IMR-90 (cell line): ENCODE measurements at regions not wholly inside any gene's neighbourhood (a gene's known extent, or its start where the extent isn't known, plus 50 kb on each side); places are given as distances from the start of the nearest gene placed in this dataset.

Source experiments
- ATAC-seq: fragments of 200-7000 bp; cut with Tn5 transposase; 2 replicates; pipeline ENCODE4 v1.9.1; 2020; ENCODE audit warnings: low read depth, mild to moderate bottlenecking, moderate library complexity
- BruUV-seq: library from RNA; stranded (reverse); fragments of 400-500 nt; replicated peaks from 2 replicates; lab custom pipeline; 2021; lab: Mats Ljungman, UMichigan
- CTCF ChIA-PET: fragments of 300-600 bp; formaldehyde crosslinking; extraction: SDS; loops from one replicate; lab custom pipeline; 2021; ENCODE audit warnings: antibody characterized with exemption; lab: Yijun Ruan, JAX
- POLR2A ChIA-PET: fragments of 300-600 bp; sonication (Branson Sonifier 250); formaldehyde crosslinking; loops from one replicate; lab custom pipeline; 2022; ENCODE audit warnings: antibody characterized with exemption; ENCODE audit not compliant: unreplicated experiment; lab: Charles Lee
- DNase-seq: peaks from one replicate; pipeline ENCODE4 v3.0.0; 2013
- H2AFZ ChIP-seq: replicated peaks from 2 replicates; pipeline ENCODE3; 2013; ENCODE audit warnings: low read length, mild to moderate bottlenecking; ENCODE audit not compliant: poor library complexity
- H2AK5ac ChIP-seq: 2 replicates; pipeline ENCODE4 v1.6.1; 2013; ENCODE audit warnings: low read depth, low read length, inconsistent platforms
- H2AK9ac ChIP-seq: replicated peaks from 2 replicates; pipeline ENCODE3; 2013; ENCODE audit warnings: mild to moderate bottlenecking, low read depth, low read length, moderate library complexity; ENCODE audit not compliant: poor library complexity
- H2BK120ac ChIP-seq: 2 replicates; pipeline ENCODE4 v1.6.1; 2013; ENCODE audit warnings: low read depth, low read length, inconsistent platforms
- H2BK15ac ChIP-seq: 3 replicates; pipeline ENCODE4 v1.6.1; 2013; ENCODE audit warnings: low read depth, low read length, inconsistent platforms
- H2BK20ac ChIP-seq: 2 replicates; pipeline ENCODE4 v1.6.1; 2013; ENCODE audit warnings: low read depth, mild to moderate bottlenecking, inconsistent platforms, low read length, moderate library complexity
- H2BK5ac ChIP-seq: 2 replicates; pipeline ENCODE4 v1.6.1; 2013; ENCODE audit warnings: mild to moderate bottlenecking, low read depth, low read length, inconsistent platforms; ENCODE audit not compliant: poor library complexity, severe bottlenecking
- H3K14ac ChIP-seq: replicated peaks from 2 replicates; pipeline ENCODE4 v1.6.1; 2013; ENCODE audit warnings: low read depth, low read length, inconsistent platforms
- H3K18ac ChIP-seq: 2 replicates; pipeline ENCODE4 v1.6.1; 2013; ENCODE audit warnings: low read depth, low read length, control low read depth
- H3K23ac ChIP-seq: 2 replicates; pipeline ENCODE4 v1.6.1; 2013; ENCODE audit warnings: low read depth, low read length, inconsistent platforms
- H3K27ac ChIP-seq: 2 replicates; pipeline ENCODE4 v1.5.1; 2013; ENCODE audit warnings: mild to moderate bottlenecking, control low read depth, low read length; ENCODE audit not compliant: insufficient read depth
- H3K27me3 ChIP-seq: 2 replicates; pipeline ENCODE4 v1.6.1; 2013; ENCODE audit warnings: low read length; ENCODE audit not compliant: control insufficient read depth, insufficient read depth
- H3K36me3 ChIP-seq: 2 replicates; pipeline ENCODE4 v1.6.1; 2013; ENCODE audit warnings: low read length, mixed read lengths; ENCODE audit not compliant: control insufficient read depth, insufficient read depth
- H3K4ac ChIP-seq: 2 replicates; pipeline ENCODE4 v1.6.1; 2013; ENCODE audit warnings: low read depth, low read length, inconsistent platforms
- H3K4me1 ChIP-seq: 2 replicates; pipeline ENCODE4 v1.6.1; 2013; ENCODE audit warnings: low read length, mixed read lengths; ENCODE audit not compliant: control insufficient read depth, insufficient read depth
- H3K4me2 ChIP-seq: 2 replicates; pipeline ENCODE4 v1.6.1; 2013; ENCODE audit warnings: low read depth, mild to moderate bottlenecking, control low read depth, low read length, moderate library complexity
- H3K4me3 ChIP-seq: 2 replicates; pipeline ENCODE4 v1.5.1; 2013; ENCODE audit warnings: low read depth, mild to moderate bottlenecking, control low read depth, low read length, moderate library complexity; ENCODE audit not compliant: insufficient read depth
- H3K56ac ChIP-seq: 2 replicates; pipeline ENCODE4 v1.6.1; 2013; ENCODE audit warnings: low read length, inconsistent platforms; ENCODE audit not compliant: insufficient read depth; ENCODE audit errors: extremely low read depth
- H3K79me1 ChIP-seq, 2 experiments: 2 replicates each; pipeline ENCODE4 v1.6.1; 2013; ENCODE audit warnings: low read length in 2 of 2, inconsistent platforms in 1 of 2, low read depth in 1 of 2
- H3K9ac ChIP-seq: 2 replicates; pipeline ENCODE4 v1.6.1; 2013; ENCODE audit warnings: low read depth, low read length, control low read depth
- H3K9me1 ChIP-seq: 2 replicates; pipeline ENCODE4 v1.6.1; 2013; ENCODE audit warnings: low read length, inconsistent platforms; ENCODE audit not compliant: insufficient read depth
- H3K9me3 ChIP-seq: 2 replicates; pipeline ENCODE4 v1.6.1; 2013; ENCODE audit warnings: low read length; ENCODE audit not compliant: control insufficient read depth, insufficient read depth
- H4K20me1 ChIP-seq: 2 replicates; pipeline ENCODE4 v1.6.1; 2013; ENCODE audit warnings: low read length, inconsistent platforms; ENCODE audit not compliant: insufficient read depth
- H4K5ac ChIP-seq: 2 replicates; pipeline ENCODE4 v1.6.1; 2013; ENCODE audit warnings: mild to moderate bottlenecking, low read depth, low read length, control low read depth
- H4K8ac ChIP-seq, 2 experiments: 2 replicates each; pipeline ENCODE4 v1.6.1; 2013; ENCODE audit warnings: low read depth in 2 of 2, low read length in 2 of 2, control low read depth in 1 of 2, inconsistent platforms in 1 of 2
- H4K91ac ChIP-seq: 2 replicates; pipeline ENCODE4 v1.6.1; 2013; ENCODE audit warnings: low read depth, low read length, inconsistent platforms; ENCODE audit not compliant: insufficient read depth
- CHD1 ChIP-seq: IDR thresholded peaks from 2 replicates; pipeline ENCODE4 v1.6.1; 2012; ENCODE audit warnings: low read depth, low read length, improper control_type of control experiment
- SMC3 ChIP-seq: fragments of 150-350 bp; IDR thresholded peaks from 2 replicates; pipeline ENCODE4 v1.6.1; 2016; ENCODE audit warnings: low read depth, mild to moderate bottlenecking, antibody characterized with exemption, low read length, moderate library complexity
- WGBS, 2 experiments: methylation state at CpG; one replicate each; pipeline versions ENCODE4 v1.1.5 to v1.1.7; 2013; ENCODE audit warnings: missing lambda C conversion rate in 2 of 2; ENCODE audit not compliant: insufficient read length in 1 of 2; ENCODE audit errors: extremely low coverage in 2 of 2; 5-methylcytosine and 5-hydroxymethylcytosine counted together
- dilution Hi-C: fragments of 300-500 bp; cut with HindIII; formaldehyde crosslinking; loops from one replicate; pipeline ENCODE4 v1.14.3; 2018; ENCODE audit warnings: low sequenced_read_pairs; ENCODE audit not compliant: unreplicated experiment
- in situ Hi-C: fragments of 300-500 bp; cut with MboI; formaldehyde crosslinking; loops from 3 replicates; pipeline ENCODE4 v1.14.3; 2019; ENCODE audit warnings: low sequenced_read_pairs, inconsistent platforms, mixed read lengths
- intact Hi-C: fragments of 100-400 bp; cut with micrococcal nuclease; formaldehyde crosslinking; loops from 2 replicates; pipeline ENCODE4 v1.10.0; 2022

- no peak overlapping the region for H3K4me2 ChIP-seq
- H2BK15ac ChIP-seq, result no peak overlapping the region
- ChIA-PET CTCF (no interaction called here), POLR2A (no interaction called here)
- in situ Hi-C loops, result no loop called here
- no peak overlapping the region for H2BK20ac ChIP-seq
- H3K79me1 ChIP-seq, result no peaks in the 10 kb centered on the region
- no peaks in the 10 kb centered on the region for H3K27me3 ChIP-seq
- no peak overlapping the region for H2BK120ac ChIP-seq
- no peak overlapping the region for H4K5ac ChIP-seq
- H3K27ac ChIP-seq, result no peak overlapping the region
- intact Hi-C loops, result no loop called here
- WGBS, 2 experiments, result 72% methylated on average over 3 of the region's 4 CpGs; no CpG with 5 or more reads in 1 of the 2 experiments
- H3K4me1 ChIP-seq, result 0 out of 2 replicates have a peak, but pooled peaks cover 1% of the 10 kb centered on the region
- no peak overlapping the region for H3K56ac ChIP-seq
- ATAC-seq (no peak), DNase-seq (no peak)
- H4K20me1 ChIP-seq, result no peaks in the 10 kb centered on the region
- H2BK5ac ChIP-seq, result no peak overlapping the region
- H3K36me3 ChIP-seq, result no peaks in the 10 kb centered on the region
- dilution Hi-C loops, result no loop called here
- H3K4me3 ChIP-seq, result no peak overlapping the region
- H3K9me3 ChIP-seq, result peaks cover 2% of the 10 kb centered on the region; the same call in 1 of the 2 replicates
- no peak overlapping the region for H4K8ac ChIP-seq
- no peak overlapping the region for H2AK9ac ChIP-seq
- TF ChIP-seq SMC3 (no peak), CHD1 (no peak)
- H3K23ac ChIP-seq, result no peak overlapping the region
- no peak overlapping the region for H3K18ac ChIP-seq
- H2AFZ ChIP-seq, result no peak overlapping the region
- H3K14ac ChIP-seq, result no peak overlapping the region
- no peak overlapping the region for H4K91ac ChIP-seq
- H3K9ac ChIP-seq, result no peak overlapping the region
- H2AK5ac ChIP-seq, result no peak overlapping the region
- H3K4ac ChIP-seq, result no peak overlapping the region
- no TSS peak for BruUV-seq
- no peaks in the 10 kb centered on the region for H3K9me1 ChIP-seq
These were observed 359.8 kb downstream of the EPM2A start for GRCh38 chr6:145375502-145375901.
